RWPE1 (cell line): ENCODE measurements at regions not wholly inside any gene's neighbourhood (a gene's known extent, or its start where the extent isn't known, plus 50 kb on each side); places are given as distances from the start of the nearest gene placed in this dataset.

Experiments
- CTCF ChIA-PET: fragments of 350-600 bp; sonication (Branson Sonifier 250); formaldehyde crosslinking; extraction: SDS; loops from one replicate; lab custom pipeline; 2021; lab: Yijun Ruan, JAX
- POLR2A ChIA-PET: fragments of 400-600 bp; formaldehyde crosslinking; extraction: SDS; loops from one replicate; lab custom pipeline; 2020; ENCODE audit warnings: antibody characterized with exemption; ENCODE audit not compliant: low non-redundant PET; lab: Yijun Ruan, JAX
- DNase-seq: peaks from one replicate; pipeline ENCODE4 v3.0.0; 2012; ENCODE audit warnings: low spot score
- H3K27ac ChIP-seq: fragments of 450-650 bp; 2 replicates; pipeline ENCODE4 v1.5.1; 2017
- TF ChIP-seq, protein P1 (sequence below): fragments of 450-650 bp; conservative IDR thresholded peaks from 2 replicates; pipeline ENCODE4 v1.5.1; 2017; ENCODE audit warnings: low read depth, mild to moderate bottlenecking

DNA sequence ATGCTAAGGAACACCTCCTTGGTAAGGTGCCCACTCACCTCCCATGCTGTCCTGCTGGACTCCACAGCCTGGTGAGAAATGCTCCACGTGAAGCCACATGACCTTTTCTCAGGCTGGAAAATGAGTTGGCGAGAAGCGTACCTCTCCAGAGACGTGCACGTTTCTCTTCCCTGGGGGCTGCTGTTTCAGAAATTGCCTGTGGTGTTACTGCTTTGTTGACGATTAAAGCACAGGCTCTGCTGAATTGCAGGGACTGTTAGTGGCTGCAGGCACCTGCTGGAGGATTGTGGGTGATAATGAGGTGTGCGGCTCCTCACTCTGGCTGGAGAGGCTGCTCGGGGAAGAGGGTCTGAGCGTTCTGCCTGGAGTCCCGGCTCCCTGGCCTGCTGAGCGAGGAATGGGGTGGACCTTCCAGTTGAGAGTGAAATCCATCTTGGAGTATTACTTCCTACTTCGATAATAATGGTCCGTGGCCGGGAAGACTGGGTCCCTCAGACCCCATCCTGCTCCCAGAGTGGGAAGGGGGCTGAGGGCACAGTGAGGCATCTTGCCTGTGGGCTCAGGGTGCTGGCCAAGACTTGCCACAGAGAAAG lies 199.3 kb upstream of the HDAC4 start:
- ChIA-PET CTCF (no interaction called here), POLR2A (no interaction called here)
- no peak overlapping the region for H3K27ac ChIP-seq
- DNase-seq = no peak
- TF ChIP-seq, protein P1, sequence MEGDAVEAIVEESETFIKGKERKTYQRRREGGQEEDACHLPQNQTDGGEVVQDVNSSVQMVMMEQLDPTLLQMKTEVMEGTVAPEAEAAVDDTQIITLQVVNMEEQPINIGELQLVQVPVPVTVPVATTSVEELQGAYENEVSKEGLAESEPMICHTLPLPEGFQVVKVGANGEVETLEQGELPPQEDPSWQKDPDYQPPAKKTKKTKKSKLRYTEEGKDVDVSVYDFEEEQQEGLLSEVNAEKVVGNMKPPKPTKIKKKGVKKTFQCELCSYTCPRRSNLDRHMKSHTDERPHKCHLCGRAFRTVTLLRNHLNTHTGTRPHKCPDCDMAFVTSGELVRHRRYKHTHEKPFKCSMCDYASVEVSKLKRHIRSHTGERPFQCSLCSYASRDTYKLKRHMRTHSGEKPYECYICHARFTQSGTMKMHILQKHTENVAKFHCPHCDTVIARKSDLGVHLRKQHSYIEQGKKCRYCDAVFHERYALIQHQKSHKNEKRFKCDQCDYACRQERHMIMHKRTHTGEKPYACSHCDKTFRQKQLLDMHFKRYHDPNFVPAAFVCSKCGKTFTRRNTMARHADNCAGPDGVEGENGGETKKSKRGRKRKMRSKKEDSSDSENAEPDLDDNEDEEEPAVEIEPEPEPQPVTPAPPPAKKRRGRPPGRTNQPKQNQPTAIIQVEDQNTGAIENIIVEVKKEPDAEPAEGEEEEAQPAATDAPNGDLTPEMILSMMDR = no peak

DNA sequence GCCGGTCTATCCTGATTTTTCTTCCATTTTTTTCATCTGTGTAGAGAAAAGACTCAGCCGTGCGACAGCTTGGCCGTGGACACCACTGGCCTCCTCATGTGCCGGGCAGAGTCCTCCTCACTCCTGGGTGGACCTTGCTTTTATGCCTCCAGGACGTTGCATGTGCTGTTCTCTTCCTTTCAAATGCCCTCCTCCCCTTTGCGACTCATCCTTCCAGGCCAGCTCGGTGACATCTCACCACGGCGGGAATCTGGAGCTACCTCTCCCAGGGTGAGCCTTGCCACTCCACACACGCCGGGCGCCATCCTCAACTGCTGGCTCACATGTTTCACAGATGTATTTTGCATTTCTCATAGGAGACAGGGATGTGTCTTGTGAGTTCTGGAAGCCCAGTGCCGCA lies 198.5 kb upstream of the HDAC4 start:
- POLR2A ChIA-PET = no interaction called here
- DNase-seq = no peak
- TF ChIP-seq, protein P1 = no peak
- H3K27ac ChIP-seq = no peak overlapping the region
- CTCF ChIA-PET = no interaction called here

DNA sequence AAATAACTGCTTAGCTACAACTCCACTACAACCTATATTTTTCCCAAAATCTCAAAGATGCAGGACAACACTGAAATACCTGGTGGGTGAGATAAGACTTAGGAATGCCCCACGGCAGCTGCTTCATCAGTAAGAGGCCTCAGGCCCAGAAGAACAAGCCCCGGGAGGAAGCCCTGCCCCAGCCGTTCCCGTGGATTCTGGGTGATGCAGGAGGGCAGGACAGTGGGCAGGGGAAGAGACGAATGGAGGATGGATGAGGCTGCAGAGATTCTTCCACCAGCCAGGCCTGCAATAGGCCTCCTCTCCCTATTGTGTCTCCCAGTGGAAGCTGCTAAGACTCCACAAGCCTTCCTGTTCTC lies 197.9 kb upstream of the HDAC4 start:
- no peak for DNase-seq
- POLR2A ChIA-PET = no interaction called here
- CTCF ChIA-PET = no interaction called here

DNA sequence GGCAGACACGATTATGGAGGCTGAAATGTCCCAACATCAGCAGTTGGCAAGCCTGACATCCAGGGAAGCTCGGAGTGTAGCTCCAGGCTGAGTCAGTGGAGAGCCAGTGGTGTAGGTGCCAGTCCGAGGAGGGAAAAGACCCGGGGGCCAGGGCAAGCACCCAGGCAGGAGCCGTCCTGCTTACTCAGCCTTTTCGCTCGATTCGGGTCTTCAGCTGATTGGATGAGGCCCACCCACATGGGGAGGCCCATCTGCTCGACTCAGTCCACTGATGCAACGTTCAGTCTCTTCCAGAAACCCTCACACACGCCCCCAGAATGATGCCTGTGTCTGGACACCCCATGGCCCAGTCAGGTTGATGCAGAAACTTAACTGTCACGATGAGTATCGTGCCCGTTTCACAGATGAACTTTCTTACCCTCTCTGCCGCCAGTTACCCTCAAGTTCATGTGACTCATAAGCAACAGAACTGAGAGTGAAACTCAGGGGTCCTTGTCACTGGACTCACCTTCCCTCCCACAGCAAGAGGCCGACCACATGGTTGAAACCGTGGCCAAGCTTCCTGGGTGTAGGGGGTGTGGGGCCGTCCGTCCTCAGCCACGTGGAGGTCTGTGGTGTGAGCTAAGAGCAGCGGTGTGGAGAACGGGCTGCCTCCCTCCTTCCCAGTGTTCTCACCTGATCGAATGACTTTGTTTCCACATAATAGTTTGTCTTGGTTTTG lies 197.4 kb upstream of the HDAC4 start:
- no peak for DNase-seq
- POLR2A ChIA-PET = no interaction called here
- no peak overlapping the region for H3K27ac ChIP-seq
- CTCF ChIA-PET = no interaction called here
- TF ChIP-seq, protein P1 = no peak

More for the DNA sequence above, 197.9 kb upstream of the HDAC4 start:
- H3K27ac ChIP-seq = no peak overlapping the region
- TF ChIP-seq, protein P1 = no peak

DNA sequence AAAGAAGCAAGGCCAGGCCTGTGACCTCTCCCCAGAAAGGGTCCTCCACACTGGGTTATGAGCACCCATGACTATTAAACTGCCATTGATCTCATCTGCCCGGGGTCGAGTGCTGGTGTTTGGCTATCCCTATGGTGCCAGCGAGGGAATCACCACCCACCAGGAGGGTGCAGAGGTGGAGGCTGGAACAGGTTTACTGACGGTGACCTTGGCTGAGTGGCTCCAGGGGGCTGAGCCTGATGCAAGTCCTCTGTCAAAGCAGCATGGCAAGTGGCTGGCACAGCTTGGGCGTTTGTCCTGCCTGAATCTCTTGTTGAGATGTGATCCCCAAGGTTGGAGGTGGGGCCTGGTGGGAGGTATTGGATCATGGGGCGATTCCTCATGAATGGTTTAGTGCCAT lies 196.4 kb upstream of the HDAC4 start:
- CTCF ChIA-PET = no interaction called here
- DNase-seq = no peak
- H3K27ac ChIP-seq = no peak overlapping the region
- POLR2A ChIA-PET = no interaction called here
- TF ChIP-seq, protein P1 = no peak

DNA sequence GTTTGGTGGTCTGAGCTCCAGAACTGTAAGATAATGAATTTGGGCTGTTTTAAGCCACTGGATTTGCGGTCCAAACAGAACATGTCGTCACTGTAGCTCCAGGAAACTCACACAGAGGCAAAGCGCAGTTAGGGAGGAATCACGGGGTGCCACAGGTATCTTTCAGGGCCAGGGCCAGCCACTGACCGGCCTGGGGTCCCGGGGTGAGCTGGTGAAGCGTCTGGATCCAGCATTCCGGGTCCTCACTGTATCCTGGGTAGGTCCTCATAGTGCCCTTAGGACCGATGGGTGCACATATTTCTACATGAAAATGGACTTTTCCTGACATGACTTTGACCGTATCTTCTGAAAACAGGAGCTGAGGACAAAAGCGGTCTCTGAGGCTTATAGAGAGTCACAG lies 196.0 kb upstream of the HDAC4 start:
- no peak overlapping the region for H3K27ac ChIP-seq
- CTCF ChIA-PET = no interaction called here
- POLR2A ChIA-PET = no interaction called here
- TF ChIP-seq, protein P1 = no peak
- DNase-seq = no peak
